ENCODE measurements at regions not wholly inside any gene's neighbourhood (a gene's known extent, or its start where the extent isn't known, plus 50 kb on each side); places are given as distances from the start of the nearest gene placed in this dataset.

DNA sequence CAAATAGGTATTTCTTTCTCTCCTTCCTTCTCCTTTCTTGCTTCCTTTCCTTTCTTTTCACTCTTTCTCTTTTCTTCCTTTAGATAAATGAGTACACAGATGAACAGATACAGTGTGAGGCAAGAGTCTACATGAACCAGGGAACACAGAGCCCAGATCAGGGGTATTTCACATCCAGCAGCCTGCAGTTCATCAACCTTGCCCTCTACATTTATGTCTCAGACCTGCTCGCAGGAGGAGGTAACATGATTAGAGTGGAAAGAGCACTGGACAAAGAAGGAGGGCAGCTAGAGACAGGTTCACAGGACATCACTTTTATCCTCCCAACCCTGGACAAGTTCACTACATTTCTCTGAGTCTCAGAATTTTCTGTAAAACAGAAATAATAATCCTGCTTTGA, 773.1 kb downstream of the NTRK3 start:
- TF ChIP-seq POLR2AphosphoS5 (IDR thresholded peaks at IDR 0.05), result no peak
- TF ChIP-seq, protein P1, sequence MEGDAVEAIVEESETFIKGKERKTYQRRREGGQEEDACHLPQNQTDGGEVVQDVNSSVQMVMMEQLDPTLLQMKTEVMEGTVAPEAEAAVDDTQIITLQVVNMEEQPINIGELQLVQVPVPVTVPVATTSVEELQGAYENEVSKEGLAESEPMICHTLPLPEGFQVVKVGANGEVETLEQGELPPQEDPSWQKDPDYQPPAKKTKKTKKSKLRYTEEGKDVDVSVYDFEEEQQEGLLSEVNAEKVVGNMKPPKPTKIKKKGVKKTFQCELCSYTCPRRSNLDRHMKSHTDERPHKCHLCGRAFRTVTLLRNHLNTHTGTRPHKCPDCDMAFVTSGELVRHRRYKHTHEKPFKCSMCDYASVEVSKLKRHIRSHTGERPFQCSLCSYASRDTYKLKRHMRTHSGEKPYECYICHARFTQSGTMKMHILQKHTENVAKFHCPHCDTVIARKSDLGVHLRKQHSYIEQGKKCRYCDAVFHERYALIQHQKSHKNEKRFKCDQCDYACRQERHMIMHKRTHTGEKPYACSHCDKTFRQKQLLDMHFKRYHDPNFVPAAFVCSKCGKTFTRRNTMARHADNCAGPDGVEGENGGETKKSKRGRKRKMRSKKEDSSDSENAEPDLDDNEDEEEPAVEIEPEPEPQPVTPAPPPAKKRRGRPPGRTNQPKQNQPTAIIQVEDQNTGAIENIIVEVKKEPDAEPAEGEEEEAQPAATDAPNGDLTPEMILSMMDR (IDR thresholded peaks at IDR 0.05), result no peak
- TF ChIP-seq POLR2A (IDR thresholded peaks at IDR 0.05), result no peak
- no peak for TF ChIP-seq EP300 (IDR thresholded peaks at IDR 0.05)
